PFSK-1 (cell line): ENCODE measurements at regions not wholly inside any gene's neighbourhood (a gene's known extent, or its start where the extent isn't known, plus 50 kb on each side); places are given as distances from the start of the nearest gene placed in this dataset.

ENCODE experiments used
- FOXP2 ChIP-seq: optimal IDR thresholded peaks from 2 replicates; pipeline ENCODE3; 2011; ENCODE audit warnings: borderline replicate concordance, control low read depth, inconsistent platforms; ENCODE audit not compliant: insufficient read depth; ENCODE audit errors: extremely low read length, extremely low read depth
- POLR2AphosphoS5 ChIP-seq: IDR thresholded peaks from 2 replicates; pipeline ENCODE4 v1.6.1; 2012; ENCODE audit warnings: low read depth, mild to moderate bottlenecking, control low read depth, low read length, moderate library complexity
- SIN3A ChIP-seq: IDR thresholded peaks from 2 replicates; pipeline ENCODE4 v1.6.1; 2012; ENCODE audit warnings: mild to moderate bottlenecking, low read length, moderate library complexity, borderline replicate concordance; ENCODE audit not compliant: insufficient read depth
- TAF1 ChIP-seq: IDR thresholded peaks from 2 replicates; pipeline ENCODE4 v1.6.1; 2012; ENCODE audit warnings: low read length, control low read depth, borderline replicate concordance; ENCODE audit not compliant: insufficient read depth
- TF ChIP-seq, protein P1 (sequence below), 2 experiments: IDR thresholded peaks; 2 replicates each; pipeline versions ENCODE4 v1.6.1 to v1.8.0; 2011 to 2012; ENCODE audit warnings: low read depth in 2 of 2, low read length in 2 of 2, control low read depth in 1 of 2, inconsistent platforms in 1 of 2, mild to moderate bottlenecking in 1 of 2, moderate library complexity in 1 of 2; ENCODE audit not compliant: insufficient read depth in 1 of 2

DNA sequence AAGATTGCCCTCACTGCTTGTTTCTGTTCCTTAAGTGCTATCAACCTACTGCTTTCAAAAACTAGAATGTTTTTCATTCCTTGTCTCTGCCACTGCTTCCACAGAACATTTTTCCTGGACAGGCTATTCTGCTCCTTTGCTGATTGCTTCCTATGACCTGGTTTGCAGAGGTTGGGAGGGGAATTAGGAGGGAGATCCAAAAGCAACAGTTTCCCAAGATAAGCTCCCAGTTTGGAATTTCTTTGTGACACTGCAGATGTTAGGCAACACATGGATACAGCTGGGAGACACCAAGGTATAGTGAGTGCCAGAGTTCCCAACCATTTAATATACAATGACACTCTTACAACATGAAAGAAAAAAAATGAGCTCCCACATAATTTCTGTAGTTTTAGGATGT is 1036.5 kb downstream of the ROBO2 start:
- TF ChIP-seq FOXP2 = no peak

DNA sequence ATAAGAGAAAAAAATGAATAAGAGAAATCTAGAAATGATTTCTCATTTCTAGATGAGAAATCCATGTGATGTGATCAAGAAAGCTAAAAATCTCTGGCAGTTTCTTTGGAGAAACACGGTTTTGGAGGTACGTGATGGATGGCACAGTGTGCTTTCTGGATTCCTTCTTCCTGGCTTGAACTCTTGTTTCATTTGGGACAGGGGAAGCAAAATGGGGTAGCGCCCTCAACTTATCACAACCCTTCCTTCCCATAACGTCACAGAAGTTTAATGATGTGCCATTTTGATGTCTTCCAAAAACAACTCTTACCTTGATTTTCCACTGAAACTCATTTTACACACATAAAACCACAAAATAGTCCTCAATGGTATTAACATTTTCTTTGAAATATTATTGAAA is 1037.3 kb downstream of the ROBO2 start:
- TF ChIP-seq, protein P1, sequence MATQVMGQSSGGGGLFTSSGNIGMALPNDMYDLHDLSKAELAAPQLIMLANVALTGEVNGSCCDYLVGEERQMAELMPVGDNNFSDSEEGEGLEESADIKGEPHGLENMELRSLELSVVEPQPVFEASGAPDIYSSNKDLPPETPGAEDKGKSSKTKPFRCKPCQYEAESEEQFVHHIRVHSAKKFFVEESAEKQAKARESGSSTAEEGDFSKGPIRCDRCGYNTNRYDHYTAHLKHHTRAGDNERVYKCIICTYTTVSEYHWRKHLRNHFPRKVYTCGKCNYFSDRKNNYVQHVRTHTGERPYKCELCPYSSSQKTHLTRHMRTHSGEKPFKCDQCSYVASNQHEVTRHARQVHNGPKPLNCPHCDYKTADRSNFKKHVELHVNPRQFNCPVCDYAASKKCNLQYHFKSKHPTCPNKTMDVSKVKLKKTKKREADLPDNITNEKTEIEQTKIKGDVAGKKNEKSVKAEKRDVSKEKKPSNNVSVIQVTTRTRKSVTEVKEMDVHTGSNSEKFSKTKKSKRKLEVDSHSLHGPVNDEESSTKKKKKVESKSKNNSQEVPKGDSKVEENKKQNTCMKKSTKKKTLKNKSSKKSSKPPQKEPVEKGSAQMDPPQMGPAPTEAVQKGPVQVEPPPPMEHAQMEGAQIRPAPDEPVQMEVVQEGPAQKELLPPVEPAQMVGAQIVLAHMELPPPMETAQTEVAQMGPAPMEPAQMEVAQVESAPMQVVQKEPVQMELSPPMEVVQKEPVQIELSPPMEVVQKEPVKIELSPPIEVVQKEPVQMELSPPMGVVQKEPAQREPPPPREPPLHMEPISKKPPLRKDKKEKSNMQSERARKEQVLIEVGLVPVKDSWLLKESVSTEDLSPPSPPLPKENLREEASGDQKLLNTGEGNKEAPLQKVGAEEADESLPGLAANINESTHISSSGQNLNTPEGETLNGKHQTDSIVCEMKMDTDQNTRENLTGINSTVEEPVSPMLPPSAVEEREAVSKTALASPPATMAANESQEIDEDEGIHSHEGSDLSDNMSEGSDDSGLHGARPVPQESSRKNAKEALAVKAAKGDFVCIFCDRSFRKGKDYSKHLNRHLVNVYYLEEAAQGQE (IDR thresholded peaks at IDR 0.05; ENCODE audit: insufficient read depth in 1 of 2, low read depth in 2 of 2, low read length in 2 of 2) = no peak
- TF ChIP-seq TAF1 = no peak

DNA sequence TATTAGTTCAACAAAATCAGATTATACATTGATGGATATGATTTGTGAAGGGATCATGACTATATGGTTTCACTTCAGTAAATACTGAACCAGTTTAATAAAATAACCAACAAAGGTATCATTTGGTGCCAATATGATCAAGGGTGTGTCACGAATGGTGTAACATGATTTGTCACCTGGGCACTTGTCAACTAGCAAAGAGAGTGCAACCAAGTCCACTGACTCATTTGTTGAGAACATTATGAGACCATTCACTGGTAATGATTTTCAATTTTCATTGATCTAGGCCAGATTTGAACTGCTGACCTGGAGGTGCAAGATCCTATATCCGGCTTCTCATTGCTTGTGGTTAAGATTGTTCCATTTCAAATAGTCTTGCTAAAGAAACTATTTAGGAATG is 1037.9 kb downstream of the ROBO2 start:
- TF ChIP-seq TAF1 (no peak), POLR2AphosphoS5 (no peak), FOXP2 (no peak), SIN3A (no peak)
- TF ChIP-seq, protein P1 (IDR thresholded peaks at IDR 0.05; ENCODE audit: insufficient read depth in 1 of 2, low read depth in 2 of 2, low read length in 2 of 2) = no peak

DNA sequence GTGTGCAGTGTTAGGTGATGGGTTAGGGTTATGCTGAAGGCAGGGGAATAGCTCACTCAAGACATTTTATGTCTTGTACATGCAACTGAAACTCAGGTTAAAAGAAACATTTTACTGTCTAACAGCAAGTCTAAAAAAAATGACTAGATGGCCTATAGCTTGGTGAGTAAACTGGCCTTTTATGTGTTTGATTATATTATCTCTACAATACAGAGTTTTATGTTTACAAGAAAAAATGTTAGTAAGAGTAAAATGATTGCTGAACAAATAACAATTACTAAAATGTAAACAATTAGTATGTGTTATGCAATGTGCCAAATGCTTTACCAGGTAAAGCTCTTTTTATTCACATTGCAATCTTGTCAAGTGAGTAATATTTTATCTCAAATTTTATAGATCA is 1039.6 kb downstream of the ROBO2 start:
- TF ChIP-seq TAF1 = no peak
- TF ChIP-seq, protein P1 (IDR thresholded peaks at IDR 0.05; ENCODE audit: insufficient read depth in 1 of 2, low read depth in 2 of 2, low read length in 2 of 2) = no peak
- TF ChIP-seq POLR2AphosphoS5 = no peak
- no peak for TF ChIP-seq SIN3A
- TF ChIP-seq FOXP2 = no peak

DNA sequence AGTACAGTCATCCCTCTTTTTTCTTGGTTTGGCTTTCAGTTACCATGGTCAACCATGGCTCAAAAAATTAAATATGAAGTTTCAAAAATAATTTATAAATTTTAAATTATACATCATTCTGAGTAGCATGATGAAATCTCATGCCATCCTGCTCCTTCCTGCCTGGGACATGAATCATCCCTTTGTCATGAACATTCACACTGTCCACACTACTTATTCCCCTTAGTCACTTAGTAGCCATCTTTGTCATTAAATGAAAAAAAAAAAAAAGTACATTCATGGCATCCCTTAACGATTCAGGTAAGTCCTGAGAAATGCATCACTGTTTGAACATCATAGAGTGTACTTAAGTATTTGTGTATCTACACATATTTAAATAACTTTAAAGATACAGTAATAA is 1046.3 kb downstream of the ROBO2 start:
- no peak for TF ChIP-seq FOXP2
- no peak for TF ChIP-seq SIN3A
- no peak for TF ChIP-seq TAF1
- TF ChIP-seq, protein P1 (IDR thresholded peaks at IDR 0.05; ENCODE audit: insufficient read depth in 1 of 2, low read depth in 2 of 2, low read length in 2 of 2) = no peak

DNA sequence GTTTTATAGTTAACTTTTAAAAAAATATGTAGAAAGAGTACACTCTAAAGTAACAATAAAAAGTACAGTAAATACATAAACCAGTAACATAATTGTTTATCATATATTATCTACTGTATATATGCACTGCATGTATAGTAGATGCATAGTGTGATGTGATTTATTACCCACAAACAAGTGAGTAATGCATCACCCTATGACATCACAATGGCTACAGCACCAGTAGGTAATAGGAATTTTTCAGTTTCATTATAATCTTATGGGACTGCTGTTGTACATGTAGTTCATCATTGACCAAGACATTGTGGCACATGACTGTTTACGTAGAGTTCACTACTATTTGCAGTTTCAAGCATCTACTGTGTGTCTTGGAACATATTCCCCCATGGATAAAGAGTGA is 1047.2 kb downstream of the ROBO2 start:
- TF ChIP-seq, protein P1 (IDR thresholded peaks at IDR 0.05; ENCODE audit: insufficient read depth in 1 of 2, low read depth in 2 of 2, low read length in 2 of 2) = no peak
- TF ChIP-seq POLR2AphosphoS5 = no peak
- no peak for TF ChIP-seq TAF1
- TF ChIP-seq SIN3A = no peak
